SK-N-SH treated with all-trans-retinoic acid at 6 μM for 48 hours (cell line): ENCODE measurements at regions not wholly inside any gene's neighbourhood (a gene's known extent, or its start where the extent isn't known, plus 50 kb on each side); places are given as distances from the start of the nearest gene placed in this dataset.

Experiments used
- ATAC-seq: fragments of 200-7000 bp; cut with Tn5 transposase; 3 replicates; pipeline ENCODE4 v1.9.1; 2020; ENCODE audit warnings: mild to moderate bottlenecking, moderate library complexity
- ARNTL ChIP-seq: fragments of 450-650 bp; formaldehyde crosslinking; IDR thresholded peaks from 2 replicates; pipeline ENCODE4 v1.5.0; 2020; ENCODE audit warnings: low read depth, mild to moderate bottlenecking, moderate library complexity, borderline replicate concordance
- BACH2 ChIP-seq: fragments of 250-450 bp; sonication (Bioruptor Pico); IDR thresholded peaks from 2 replicates; pipeline ENCODE4 v1.9.0; 2021; ENCODE audit warnings: mild to moderate bottlenecking, borderline replicate concordance
- CSDC2 ChIP-seq: fragments of 250-450 bp; sonication (Bioruptor Pico); IDR thresholded peaks from 2 replicates; pipeline ENCODE4 v1.5.0; 2020; ENCODE audit warnings: mild to moderate bottlenecking, moderate library complexity
- ESRRG ChIP-seq: fragments of 250-450 bp; sonication (Bioruptor Pico); IDR thresholded peaks from 2 replicates; pipeline ENCODE4 v1.6.1; 2021; ENCODE audit warnings: mild to moderate bottlenecking
- GLIS3 ChIP-seq: fragments of 250-450 bp; sonication (Bioruptor Pico); IDR thresholded peaks from 2 replicates; pipeline ENCODE4 v1.5.0; 2020; ENCODE audit warnings: mild to moderate bottlenecking, moderate library complexity
- OSR1 ChIP-seq: fragments of 250-450 bp; sonication (Bioruptor Pico); IDR thresholded peaks from 2 replicates; pipeline ENCODE4 v1.8.0; 2022; ENCODE audit warnings: moderate library complexity, mild to moderate bottlenecking, inconsistent platforms
- PATZ1 ChIP-seq: fragments of 250-450 bp; sonication (Bioruptor Pico); IDR thresholded peaks from 2 replicates; pipeline ENCODE4 v1.8.0; 2020; ENCODE audit warnings: mild to moderate bottlenecking, moderate library complexity, borderline replicate concordance
- RARB ChIP-seq: fragments of 250-450 bp; sonication (Bioruptor Pico); IDR thresholded peaks from 2 replicates; pipeline ENCODE4 v1.8.0; 2021; ENCODE audit warnings: mild to moderate bottlenecking, moderate library complexity
- SNAI2 ChIP-seq: fragments of 250-450 bp; sonication (Bioruptor Pico); IDR thresholded peaks from 2 replicates; pipeline ENCODE4 v1.5.0; 2020; ENCODE audit warnings: mild to moderate bottlenecking, moderate library complexity
- TCF4 ChIP-seq: fragments of 250-450 bp; sonication (Bioruptor Pico); IDR thresholded peaks from 2 replicates; pipeline ENCODE4 v1.8.0; 2021; ENCODE audit warnings: mild to moderate bottlenecking, moderate library complexity, borderline replicate concordance
- TOX ChIP-seq: fragments of 250-450 bp; sonication (Bioruptor Pico); IDR thresholded peaks from 2 replicates; pipeline ENCODE4 v1.8.0; 2021; ENCODE audit warnings: mild to moderate bottlenecking, moderate library complexity, borderline replicate concordance
- TSHZ2 ChIP-seq: fragments of 250-450 bp; sonication (Bioruptor Pico); IDR thresholded peaks from 2 replicates; pipeline ENCODE4 v1.5.0; 2020; ENCODE audit warnings: mild to moderate bottlenecking, moderate library complexity
- ZC3H10 ChIP-seq: fragments of 250-450 bp; sonication (Bioruptor Pico); IDR thresholded peaks from 2 replicates; pipeline ENCODE4 v1.5.1; 2021; ENCODE audit warnings: mild to moderate bottlenecking, moderate library complexity
- ZFP3 ChIP-seq: fragments of 250-450 bp; sonication (Bioruptor Pico); IDR thresholded peaks from 2 replicates; pipeline ENCODE4 v1.5.0; 2020; ENCODE audit warnings: mild to moderate bottlenecking, moderate library complexity
- ZNF565 ChIP-seq: fragments of 450-650 bp; formaldehyde crosslinking; conservative IDR thresholded peaks from 2 replicates; pipeline ENCODE4 v1.5.0; 2020; ENCODE audit warnings: low read depth, mild to moderate bottlenecking, moderate library complexity
- ZNF70 ChIP-seq: fragments of 450-650 bp; formaldehyde crosslinking; IDR thresholded peaks from 2 replicates; pipeline ENCODE4 v1.5.0; 2020; ENCODE audit warnings: mild to moderate bottlenecking, moderate library complexity
- ZNF8 ChIP-seq: fragments of 450-650 bp; formaldehyde crosslinking; IDR thresholded peaks from 2 replicates; pipeline ENCODE4 v1.5.0; 2020; ENCODE audit warnings: mild to moderate bottlenecking, moderate library complexity
- TF ChIP-seq, protein P1 (sequence below): fragments of 250-450 bp; sonication (Bioruptor Pico); IDR thresholded peaks from 2 replicates; pipeline ENCODE4 v1.5.1; 2021; ENCODE audit warnings: mild to moderate bottlenecking, moderate library complexity
- TF ChIP-seq, protein P2 (sequence below): fragments of 250-450 bp; sonication (Bioruptor Pico); IDR thresholded peaks from 2 replicates; pipeline ENCODE4 v1.8.0; 2021; ENCODE audit warnings: low read depth, mild to moderate bottlenecking, moderate library complexity, borderline replicate concordance

DNA sequence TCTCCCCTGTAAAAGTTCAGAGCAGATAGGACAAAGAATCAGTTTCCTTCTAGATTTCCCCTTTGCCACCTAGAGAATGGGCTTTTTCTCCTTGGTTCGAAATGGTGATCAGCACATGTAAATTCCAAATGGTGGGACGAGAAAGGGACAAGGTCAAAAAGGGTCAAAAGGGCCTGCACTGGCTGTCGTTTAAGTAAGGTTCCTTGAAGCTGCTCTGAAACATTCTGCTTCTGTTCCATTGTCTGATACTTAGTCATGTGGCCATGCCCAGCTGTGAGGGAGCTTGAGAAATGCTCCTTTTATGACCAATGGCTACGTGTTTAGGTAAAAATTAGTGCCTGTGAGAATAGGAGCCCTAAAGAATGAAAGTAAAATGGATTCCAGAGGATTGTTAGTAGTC, 165.9 kb upstream of the CENPE start:
- TF ChIP-seq TCF4 (CRISPR knock-in tag) (no peak), ZNF70 (CRISPR knock-in tag) (no peak), ESRRG (CRISPR knock-in tag) (no peak), RARB (CRISPR knock-in tag) (no peak), BACH2 (CRISPR knock-in tag) (no peak), GLIS3 (CRISPR knock-in tag) (no peak), CSDC2 (no peak), ZC3H10 (no peak), TOX (CRISPR knock-in tag) (no peak)

GRCh38 chr4:103361926-103362325, 163.8 kb upstream of the CENPE start:
- no peak for TF ChIP-seq TCF4 (CRISPR knock-in tag)
- TF ChIP-seq, protein P1, sequence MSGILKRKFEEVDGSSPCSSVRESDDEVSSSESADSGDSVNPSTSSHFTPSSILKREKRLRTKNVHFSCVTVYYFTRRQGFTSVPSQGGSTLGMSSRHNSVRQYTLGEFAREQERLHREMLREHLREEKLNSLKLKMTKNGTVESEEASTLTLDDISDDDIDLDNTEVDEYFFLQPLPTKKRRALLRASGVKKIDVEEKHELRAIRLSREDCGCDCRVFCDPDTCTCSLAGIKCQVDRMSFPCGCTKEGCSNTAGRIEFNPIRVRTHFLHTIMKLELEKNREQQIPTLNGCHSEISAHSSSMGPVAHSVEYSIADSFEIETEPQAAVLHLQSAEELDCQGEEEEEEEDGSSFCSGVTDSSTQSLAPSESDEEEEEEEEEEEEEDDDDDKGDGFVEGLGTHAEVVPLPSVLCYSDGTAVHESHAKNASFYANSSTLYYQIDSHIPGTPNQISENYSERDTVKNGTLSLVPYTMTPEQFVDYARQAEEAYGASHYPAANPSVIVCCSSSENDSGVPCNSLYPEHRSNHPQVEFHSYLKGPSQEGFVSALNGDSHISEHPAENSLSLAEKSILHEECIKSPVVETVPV (CRISPR knock-in tag) = no peak
- TF ChIP-seq, protein P2, sequence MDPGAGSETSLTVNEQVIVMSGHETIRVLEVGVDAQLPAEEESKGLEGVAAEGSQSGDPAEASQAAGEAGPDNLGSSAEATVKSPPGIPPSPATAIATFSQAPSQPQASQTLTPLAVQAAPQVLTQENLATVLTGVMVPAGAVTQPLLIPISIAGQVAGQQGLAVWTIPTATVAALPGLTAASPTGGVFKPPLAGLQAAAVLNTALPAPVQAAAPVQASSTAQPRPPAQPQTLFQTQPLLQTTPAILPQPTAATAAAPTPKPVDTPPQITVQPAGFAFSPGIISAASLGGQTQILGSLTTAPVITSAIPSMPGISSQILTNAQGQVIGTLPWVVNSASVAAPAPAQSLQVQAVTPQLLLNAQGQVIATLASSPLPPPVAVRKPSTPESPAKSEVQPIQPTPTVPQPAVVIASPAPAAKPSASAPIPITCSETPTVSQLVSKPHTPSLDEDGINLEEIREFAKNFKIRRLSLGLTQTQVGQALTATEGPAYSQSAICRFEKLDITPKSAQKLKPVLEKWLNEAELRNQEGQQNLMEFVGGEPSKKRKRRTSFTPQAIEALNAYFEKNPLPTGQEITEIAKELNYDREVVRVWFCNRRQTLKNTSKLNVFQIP (CRISPR knock-in tag) = no peak
- TF ChIP-seq ZC3H10 = no peak
- no peak for TF ChIP-seq ZNF70 (CRISPR knock-in tag)
- TF ChIP-seq RARB (CRISPR knock-in tag) = no peak
- TF ChIP-seq BACH2 (CRISPR knock-in tag) = no peak
- TF ChIP-seq SNAI2 (CRISPR knock-in tag) = no peak
- no peak for TF ChIP-seq OSR1 (CRISPR knock-in tag)
- no peak for TF ChIP-seq ZFP3 (CRISPR knock-in tag)
- ATAC-seq = no peak

More for the DNA sequence above, 165.9 kb upstream of the CENPE start:
- no peak for ATAC-seq

- TF ChIP-seq ZFP3 (CRISPR knock-in tag) = no peak
- TF ChIP-seq ARNTL = no peak
- no peak for TF ChIP-seq RARB (CRISPR knock-in tag)
- no peak for TF ChIP-seq PATZ1
- TF ChIP-seq BACH2 (CRISPR knock-in tag) = no peak
- no peak for TF ChIP-seq SNAI2 (CRISPR knock-in tag)
- TF ChIP-seq, protein P1 (CRISPR knock-in tag) = no peak
- no peak for TF ChIP-seq CSDC2
- TF ChIP-seq OSR1 (CRISPR knock-in tag) = no peak
- TF ChIP-seq ZNF565 (CRISPR knock-in tag) = no peak
- no peak for TF ChIP-seq ZNF8 (CRISPR knock-in tag)
- TF ChIP-seq, protein P2 (CRISPR knock-in tag) = no peak
- no peak for TF ChIP-seq TSHZ2 (CRISPR knock-in tag)
- ATAC-seq = no peak
Measured at GRCh38 chr4:103359900-103360299, 161.8 kb upstream of the CENPE start.
